Stimulated activated CD4-positive, alpha-beta T cell treated with anti-CD3 and anti-CD28 coated beads, Interleukin-1b, Interleukin-23, amount 100 ng/mL, for 4 hours (primary cell): ENCODE measurements at regions not wholly inside any gene's neighbourhood (a gene's known extent, or its start where the extent isn't known, plus 50 kb on each side); places are given as distances from the start of the nearest gene placed in this dataset.
"Not testable (repeated sequence)": the region's sequence is repeated elsewhere in the genome, so short reads cannot be mapped to it uniquely, and the experiment has no call there.

ENCODE experiments used
- DNase-seq, 2 donors: peaks; one replicate each; pipeline ENCODE4 v3.0.0-alpha.2; 2020; ENCODE audit warnings: low read depth in 2 of 2

- no peak for DNase-seq
Measured at GRCh38 chr5:90285581-90285980, 124.0 kb downstream of the CETN3 start.

GRCh38 chr5:90284375-90284774 is 125.2 kb downstream of the CETN3 start:
- DNase-seq = no peak

GRCh38 chr5:90279091-90279490 is 130.5 kb downstream of the CETN3 start:
- no peak for DNase-seq

GRCh38 chr5:90274216-90274615 is 135.3 kb downstream of the CETN3 start:
- no peak for DNase-seq

GRCh38 chr5:90267646-90268045 is 141.9 kb downstream of the CETN3 start:
- no peak for DNase-seq

GRCh38 chr5:90265545-90265857 is 144.1 kb downstream of the CETN3 start:
- no peak for DNase-seq

- peak; percentile 12 to 21 for DNase-seq
Measured at GRCh38 chr5:90264689-90265544, 144.6 kb downstream of the CETN3 start.

- DNase-seq = no peak
Measured at GRCh38 chr5:90263102-90263820, 146.3 kb downstream of the CETN3 start.

GRCh38 chr5:90251447-90251846 is 158.1 kb downstream of the CETN3 start:
- no peak for DNase-seq

GRCh38 chr5:90248640-90249039 is 160.9 kb downstream of the CETN3 start:
- DNase-seq = no peak

GRCh38 chr5:90243848-90244247 is 165.7 kb downstream of the CETN3 start:
- not testable (repeated sequence) for DNase-seq

- no peak for DNase-seq
Measured at GRCh38 chr5:90233476-90233875, 176.1 kb downstream of the CETN3 start.

GRCh38 chr5:90231688-90232087 is 177.9 kb downstream of the CETN3 start:
- DNase-seq = no peak

GRCh38 chr5:90227683-90228082 is 181.9 kb downstream of the CETN3 start:
- no peak for DNase-seq

GRCh38 chr5:90226433-90227099 is 183.0 kb downstream of the CETN3 start:
- no peak for DNase-seq

GRCh38 chr5:90224342-90224741 is 185.2 kb downstream of the CETN3 start:
- DNase-seq = no peak

- DNase-seq = no peak
Measured at GRCh38 chr5:90223756-90224155, 185.8 kb downstream of the CETN3 start.

- no peak for DNase-seq
Measured at GRCh38 chr5:90221951-90222350, 187.6 kb downstream of the CETN3 start.

GRCh38 chr5:90220554-90220953 is 189.0 kb downstream of the CETN3 start:
- DNase-seq = no peak

- no peak for DNase-seq
Measured at GRCh38 chr5:90214991-90215390, 194.6 kb downstream of the CETN3 start.

- DNase-seq = not testable (repeated sequence)
Measured at GRCh38 chr5:90208323-90208722, 201.2 kb downstream of the CETN3 start.

- no peak for DNase-seq
Measured at GRCh38 chr5:90201923-90202322, 207.6 kb downstream of the CETN3 start.
